ENCODE measurements at regions not wholly inside any gene's neighbourhood (a gene's known extent, or its start where the extent isn't known, plus 50 kb on each side); places are given as distances from the start of the nearest gene placed in this dataset.
A peak's percentile ranks its signal among the peaks of the same experiment; 100 is the strongest.

DNA sequence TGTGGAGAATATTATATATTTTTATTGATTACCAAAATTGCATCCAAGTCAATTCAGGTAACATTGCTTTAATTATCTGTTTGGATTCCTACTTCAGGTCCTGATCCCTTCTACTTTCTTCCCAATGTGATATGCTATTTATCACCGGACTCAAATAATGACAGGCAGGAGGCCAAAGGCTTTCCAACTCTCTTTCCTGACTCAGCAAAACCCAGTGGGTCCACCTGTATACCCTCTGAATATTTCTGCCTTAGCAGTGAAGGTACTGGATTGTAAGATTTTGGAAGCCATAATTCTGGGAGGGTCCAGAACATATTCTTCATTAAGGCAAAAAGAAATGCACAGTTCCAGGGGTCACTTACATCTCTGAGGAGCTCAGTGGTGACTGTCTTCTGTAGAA lies 260.2 kb upstream of the UBASH3B start:
- no peak overlapping the region for H3K4me3 Mint-ChIP-seq
- POLR2A ChIA-PET = no interaction called here
- no peak overlapping the region for H3K27ac ChIP-seq (ENCODE audit: low read depth, low read length)
- no peaks in the 10 kb centered on the region for H3K9me3 ChIP-seq (ENCODE audit: control insufficient read depth in 2 of 3, low read length in 3 of 3)
- peaks cover 0 to 9% (median 2%) of the 10 kb centered on the region in 11 donors for H3K9me3 Mint-ChIP-seq
- H3K4me1 ChIP-seq (ENCODE audit: control insufficient read depth in 2 of 2, insufficient read depth in 2 of 2, low read length in 2 of 2) = no peaks in the 10 kb centered on the region
- no peak overlapping the region for H3K4me3 ChIP-seq (ENCODE audit: low read length)
- H3K36me3 Mint-ChIP-seq = no peaks in the 10 kb centered on the region
- H3K27ac Mint-ChIP-seq = no peak overlapping the region
- ATAC-seq (no peak), DNase-seq (no peak)
- H3K36me3 ChIP-seq (ENCODE audit: control insufficient read depth in 2 of 3, insufficient read depth in 3 of 3, low read length in 3 of 3) = no peaks in the 10 kb centered on the region
- CTCF ChIA-PET = no interaction called here
- intact Hi-C loops (cut with micrococcal nuclease) = no loop called here
- H3K27me3 ChIP-seq (ENCODE audit: control insufficient read depth in 2 of 2, insufficient read depth in 2 of 2, low read length in 2 of 2) = no peaks in the 10 kb centered on the region
- peaks cover 0 to 2% (median 0%) of the 10 kb centered on the region in 7 donors for H3K4me1 Mint-ChIP-seq
- peaks cover 0 to 14% (median 4%) of the 10 kb centered on the region in 5 donors for H3K27me3 Mint-ChIP-seq

DNA sequence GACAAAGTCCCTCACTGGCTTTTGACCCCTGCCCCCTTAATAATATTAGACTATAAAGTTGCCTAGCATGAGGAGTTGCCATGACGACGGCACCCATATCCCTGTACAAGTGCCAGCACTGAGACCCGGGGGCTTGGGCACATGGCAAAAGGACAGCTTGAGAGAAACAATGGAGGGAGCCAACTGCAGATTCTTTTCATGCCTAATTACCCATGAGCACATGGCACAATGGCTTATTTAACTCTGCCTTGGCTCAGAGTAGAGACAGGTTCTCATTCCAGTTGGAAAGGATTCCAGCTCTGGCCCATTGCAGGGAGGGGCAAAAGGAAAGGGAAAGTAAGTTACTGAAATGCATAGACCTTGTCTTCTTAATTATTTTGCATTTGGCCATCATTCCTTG lies 261.2 kb upstream of the UBASH3B start:
- intact Hi-C loops (cut with micrococcal nuclease) = no loop called here
- H3K4me3 ChIP-seq (ENCODE audit: low read length) = no peak overlapping the region
- ChIA-PET CTCF (no interaction called here), POLR2A (no interaction called here)
- no peak overlapping the region for H3K27ac ChIP-seq (ENCODE audit: low read depth, low read length)
- no peaks in the 10 kb centered on the region for H3K4me1 ChIP-seq (ENCODE audit: control insufficient read depth in 2 of 2, insufficient read depth in 2 of 2, low read length in 2 of 2)
- peak overlapping the region in 1 of 9 donors; percentile 58 for H3K27ac Mint-ChIP-seq
- H3K4me3 Mint-ChIP-seq = no peak overlapping the region
- DNase-seq (no peak), ATAC-seq (no peak)
- H3K9me3 ChIP-seq (ENCODE audit: control insufficient read depth in 2 of 3, low read length in 3 of 3) = no peaks in the 10 kb centered on the region
- peaks cover 0 to 14% (median 0%) of the 10 kb centered on the region in 5 donors for H3K27me3 Mint-ChIP-seq
- no peaks in the 10 kb centered on the region for H3K4me1 Mint-ChIP-seq
- H3K36me3 ChIP-seq (ENCODE audit: control insufficient read depth in 2 of 3, insufficient read depth in 3 of 3, low read length in 3 of 3) = no peaks in the 10 kb centered on the region
- H3K9me3 Mint-ChIP-seq = peaks cover 0 to 9% (median 2%) of the 10 kb centered on the region in 11 donors
- H3K36me3 Mint-ChIP-seq = no peaks in the 10 kb centered on the region
- H3K27me3 ChIP-seq (ENCODE audit: control insufficient read depth in 2 of 2, insufficient read depth in 2 of 2, low read length in 2 of 2) = no peaks in the 10 kb centered on the region

DNA sequence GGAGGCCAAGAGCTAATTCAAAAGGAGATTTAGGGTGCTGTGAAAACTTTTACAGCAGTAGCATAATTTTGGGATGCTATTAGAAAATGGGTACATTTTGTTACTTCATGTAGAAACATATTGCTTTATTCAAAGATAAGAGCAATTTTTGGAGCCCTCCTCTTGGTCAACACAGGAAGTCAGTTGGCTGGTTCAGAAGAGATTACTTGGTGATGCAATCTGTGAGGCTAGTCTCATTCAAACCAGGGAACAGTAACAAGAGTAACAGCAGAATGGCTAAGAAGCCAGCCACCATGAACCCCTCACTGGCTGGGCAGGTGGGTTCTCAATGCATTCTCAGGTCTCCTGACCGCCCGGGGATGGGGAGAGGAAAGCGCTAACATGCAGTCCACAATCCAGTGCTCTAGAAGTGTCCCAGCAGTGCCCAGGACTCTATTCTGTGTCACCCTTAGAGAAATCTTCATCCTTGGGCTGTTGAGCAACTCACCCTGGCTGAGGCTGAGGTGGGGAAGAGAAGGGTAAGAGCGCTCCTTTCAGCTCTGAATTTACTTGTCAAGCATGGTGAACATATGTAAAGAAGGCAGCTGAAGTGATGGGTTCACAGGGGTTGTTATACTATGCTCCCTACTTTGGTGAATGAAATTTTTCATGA lies 262.2 kb upstream of the UBASH3B start:
- H3K9me3 Mint-ChIP-seq = peaks cover 0 to 9% (median 2%) of the 10 kb centered on the region in 11 donors
- peaks cover 0 to 14% (median 0%) of the 10 kb centered on the region in 5 donors for H3K27me3 Mint-ChIP-seq
- H3K27ac ChIP-seq (ENCODE audit: low read depth, low read length) = no peak overlapping the region
- H3K4me1 ChIP-seq (ENCODE audit: control insufficient read depth in 2 of 2, insufficient read depth in 2 of 2, low read length in 2 of 2) = no peaks in the 10 kb centered on the region
- H3K36me3 ChIP-seq (ENCODE audit: control insufficient read depth in 2 of 3, insufficient read depth in 3 of 3, low read length in 3 of 3) = no peaks in the 10 kb centered on the region
- intact Hi-C loops (cut with micrococcal nuclease) = no loop called here
- H3K36me3 Mint-ChIP-seq = no peaks in the 10 kb centered on the region
- CTCF ChIA-PET = no interaction called here
- no peak for DNase-seq
- no peak overlapping the region for H3K4me3 Mint-ChIP-seq
- POLR2A ChIA-PET = no interaction called here
- no peaks in the 10 kb centered on the region for H3K9me3 ChIP-seq (ENCODE audit: control insufficient read depth in 2 of 3, low read length in 3 of 3)
- no peaks in the 10 kb centered on the region for H3K27me3 ChIP-seq (ENCODE audit: control insufficient read depth in 2 of 2, insufficient read depth in 2 of 2, low read length in 2 of 2)
- H3K27ac Mint-ChIP-seq = no peak overlapping the region
- H3K4me1 Mint-ChIP-seq = no peaks in the 10 kb centered on the region
- H3K4me3 ChIP-seq (ENCODE audit: low read length) = no peak overlapping the region
- ATAC-seq = peak; percentile 54

GRCh38 chr11:122392508-122392907 lies 263.0 kb upstream of the UBASH3B start:
- H3K9me3 Mint-ChIP-seq = peaks cover 0 to 9% (median 0%) of the 10 kb centered on the region in 11 donors
- Histone ChIP-seq H3K27ac (ENCODE audit: low read depth, low read length) (no peak overlapping the region), H3K4me3 (ENCODE audit: low read length) (no peak overlapping the region), H3K4me1 (ENCODE audit: control insufficient read depth in 2 of 2, insufficient read depth in 2 of 2, low read length in 2 of 2) (no peaks in the 10 kb centered on the region), H3K36me3 (ENCODE audit: control insufficient read depth in 2 of 3, insufficient read depth in 3 of 3, low read length in 3 of 3) (no peaks in the 10 kb centered on the region), H3K27me3 (ENCODE audit: control insufficient read depth in 2 of 2, insufficient read depth in 2 of 2, low read length in 2 of 2) (no peaks in the 10 kb centered on the region), H3K9me3 (ENCODE audit: control insufficient read depth in 2 of 3, low read length in 3 of 3) (no peaks in the 10 kb centered on the region)
- no peaks in the 10 kb centered on the region for H3K36me3 Mint-ChIP-seq
- H3K4me3 Mint-ChIP-seq = no peak overlapping the region
- CTCF ChIA-PET = no interaction called here
- DNase-seq (no peak), ATAC-seq (no peak)
- H3K27me3 Mint-ChIP-seq = peaks cover 0 to 14% (median 0%) of the 10 kb centered on the region in 5 donors
- H3K27ac Mint-ChIP-seq = no peak overlapping the region
- intact Hi-C loops (cut with micrococcal nuclease) = no loop called here
- POLR2A ChIA-PET = no interaction called here
- H3K4me1 Mint-ChIP-seq = no peaks in the 10 kb centered on the region

DNA sequence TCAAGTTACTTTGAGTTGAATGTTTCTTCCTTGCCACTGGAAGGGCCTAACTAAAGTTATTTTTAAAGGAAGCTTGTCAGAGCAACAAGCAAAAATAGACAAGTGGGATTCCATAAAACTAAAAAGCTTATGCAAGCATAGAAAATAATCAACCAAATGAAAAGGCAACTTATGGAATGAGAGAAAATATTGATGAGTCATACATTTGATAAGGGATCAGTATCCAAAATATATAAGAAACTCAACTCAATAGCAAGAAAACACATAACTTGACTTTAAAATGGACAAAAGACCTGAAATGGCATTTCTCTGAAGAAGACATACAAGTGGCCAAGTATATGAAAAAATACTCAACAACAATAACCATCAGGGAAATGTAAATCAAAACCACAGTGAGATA lies 264.5 kb upstream of the UBASH3B start:
- POLR2A ChIA-PET = no interaction called here
- H3K36me3 ChIP-seq (ENCODE audit: control insufficient read depth in 2 of 3, insufficient read depth in 3 of 3, low read length in 3 of 3) = no peaks in the 10 kb centered on the region
- H3K27me3 Mint-ChIP-seq = peaks cover 0 to 12% (median 0%) of the 10 kb centered on the region in 5 donors
- no peaks in the 10 kb centered on the region for H3K36me3 Mint-ChIP-seq
- no peaks in the 10 kb centered on the region for H3K4me1 ChIP-seq (ENCODE audit: control insufficient read depth in 2 of 2, insufficient read depth in 2 of 2, low read length in 2 of 2)
- H3K4me3 Mint-ChIP-seq = no peak overlapping the region
- intact Hi-C loops (cut with micrococcal nuclease) = no loop called here
- H3K27ac Mint-ChIP-seq = no peak overlapping the region
- CTCF ChIA-PET = no interaction called here
- H3K27ac ChIP-seq (ENCODE audit: low read depth, low read length) = no peak overlapping the region
- H3K4me3 ChIP-seq (ENCODE audit: low read length) = no peak overlapping the region
- no peak for DNase-seq
- no peak for ATAC-seq
- no peaks in the 10 kb centered on the region for H3K4me1 Mint-ChIP-seq
- no peaks in the 10 kb centered on the region for H3K9me3 ChIP-seq (ENCODE audit: control insufficient read depth in 2 of 3, low read length in 3 of 3)
- H3K9me3 Mint-ChIP-seq = peaks cover 0 to 9% (median 0%) of the 10 kb centered on the region in 11 donors
- no peaks in the 10 kb centered on the region for H3K27me3 ChIP-seq (ENCODE audit: control insufficient read depth in 2 of 2, insufficient read depth in 2 of 2, low read length in 2 of 2)

DNA sequence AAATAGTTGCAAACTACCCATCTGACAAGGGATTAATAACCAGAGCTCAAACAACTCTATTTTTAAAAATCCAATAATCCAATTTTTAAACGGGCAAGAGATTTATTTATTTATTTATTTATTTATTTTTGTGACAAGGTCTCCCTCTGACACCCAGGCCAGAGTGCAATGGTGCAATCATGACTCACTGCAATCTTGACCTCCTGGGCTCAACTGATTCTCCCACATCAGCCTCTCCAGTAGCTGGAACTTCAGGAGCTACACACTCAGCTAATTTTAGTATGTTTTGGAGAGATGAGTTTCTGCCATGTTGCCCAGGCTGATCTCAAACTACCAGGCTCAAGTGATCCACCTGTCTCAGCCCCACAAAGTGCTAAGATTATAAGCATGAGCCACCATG lies 267.2 kb upstream of the BLID start:
- ATAC-seq = no peak
- no peaks in the 10 kb centered on the region for H3K27me3 ChIP-seq (ENCODE audit: control insufficient read depth in 2 of 2, insufficient read depth in 2 of 2, low read length in 2 of 2)
- no peaks in the 10 kb centered on the region for H3K4me1 ChIP-seq (ENCODE audit: control insufficient read depth in 2 of 2, insufficient read depth in 2 of 2, low read length in 2 of 2)
- no peaks in the 10 kb centered on the region for H3K9me3 ChIP-seq (ENCODE audit: control insufficient read depth in 2 of 3, low read length in 3 of 3)
- Mint-ChIP-seq H3K4me3 (no peak overlapping the region), H3K9me3 (peaks cover 0 to 42% (median 13%) of the 10 kb centered on the region in 11 donors), H3K4me1 (peaks cover 0 to 2% (median 0%) of the 10 kb centered on the region in 7 donors), H3K27ac (no peak overlapping the region), H3K27me3 (peaks cover 0 to 4% (median 0%) of the 10 kb centered on the region in 5 donors), H3K36me3 (no peaks in the 10 kb centered on the region)
- intact Hi-C loops (cut with micrococcal nuclease) = no loop called here
- no peak overlapping the region for H3K27ac ChIP-seq (ENCODE audit: low read depth, low read length)
- no peak for DNase-seq
- H3K4me3 ChIP-seq (ENCODE audit: low read length) = no peak overlapping the region
- POLR2A ChIA-PET = no interaction called here
- CTCF ChIA-PET = no interaction called here
- H3K36me3 ChIP-seq (ENCODE audit: control insufficient read depth in 2 of 3, insufficient read depth in 3 of 3, low read length in 3 of 3) = no peaks in the 10 kb centered on the region

- intact Hi-C loops (cut with micrococcal nuclease) = no loop called here
- POLR2A ChIA-PET = interaction anchor here (0.6 kb wide), 1 partner anchor 16 kb away, joined by 4 read pairs; no protein-coding TSS in a partner anchor
Measured at GRCh38 chr11:122375687-122376399, 259.8 kb upstream of the BLID start.

More at GRCh38 chr11:122375687-122376399, 259.8 kb upstream of the BLID start:
- Mint-ChIP-seq H3K27me3 (peaks cover 2 to 24% (median 17%) of the 10 kb centered on the region in 5 donors), H3K9me3 (peaks cover 0 to 45% (median 7%) of the 10 kb centered on the region in 11 donors), H3K4me3 (no peak overlapping the region), H3K27ac (no peak overlapping the region), H3K4me1 (no peaks in the 10 kb centered on the region), H3K36me3 (peaks cover 0 to 6% (median 0%) of the 10 kb centered on the region in 5 donors)
- H3K4me1 ChIP-seq (ENCODE audit: control insufficient read depth in 2 of 2, insufficient read depth in 2 of 2, low read length in 2 of 2) = no peaks in the 10 kb centered on the region
- CTCF ChIA-PET = no interaction called here
- H3K27ac ChIP-seq (ENCODE audit: low read depth, low read length) = no peak overlapping the region
- H3K4me3 ChIP-seq (ENCODE audit: low read length) = no peak overlapping the region
- H3K36me3 ChIP-seq (ENCODE audit: control insufficient read depth in 2 of 3, insufficient read depth in 3 of 3, low read length in 3 of 3) = no peaks in the 10 kb centered on the region
- DNase-seq (no peak), ATAC-seq (no peak)
- H3K27me3 ChIP-seq (ENCODE audit: control insufficient read depth in 2 of 2, insufficient read depth in 2 of 2, low read length in 2 of 2) = peaks cover 0 to 3% of the 10 kb centered on the region in 2 donors
- H3K9me3 ChIP-seq (ENCODE audit: control insufficient read depth in 2 of 3, low read length in 3 of 3) = no peaks in the 10 kb centered on the region
